CD4-positive, alpha-beta T cell treated with Interleukin-4 for 4 hours (primary cell): ENCODE measurements at regions not wholly inside any gene's neighbourhood (a gene's known extent, or its start where the extent isn't known, plus 50 kb on each side); places are given as distances from the start of the nearest gene placed in this dataset.
"Not testable (repeated sequence)": the region's sequence is repeated elsewhere in the genome, so short reads cannot be mapped to it uniquely, and the experiment has no call there.

Experiments used
- DNase-seq: peaks from one replicate; pipeline ENCODE4 v3.0.0-alpha.2; 2020

DNA sequence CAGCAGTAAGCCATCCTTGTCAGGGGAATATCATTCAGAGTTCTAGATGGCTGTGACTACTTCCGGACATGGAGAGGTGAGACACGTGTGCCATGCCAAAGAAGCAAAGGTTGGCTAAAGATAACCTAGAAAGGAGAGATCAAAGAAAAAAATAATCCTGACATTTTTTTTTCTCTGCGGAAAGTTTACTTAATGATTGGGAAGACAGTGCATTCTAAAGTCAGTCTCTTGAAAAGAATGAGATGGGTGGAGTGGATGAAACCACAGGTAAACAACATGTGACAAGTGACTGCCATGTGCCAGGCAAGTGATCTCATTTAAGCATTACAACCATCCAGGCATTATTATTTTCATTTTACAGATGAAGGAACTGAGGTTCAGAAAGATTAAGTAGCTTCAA is 436.6 kb downstream of the SOX2 start:
- DNase-seq: no peak

DNA sequence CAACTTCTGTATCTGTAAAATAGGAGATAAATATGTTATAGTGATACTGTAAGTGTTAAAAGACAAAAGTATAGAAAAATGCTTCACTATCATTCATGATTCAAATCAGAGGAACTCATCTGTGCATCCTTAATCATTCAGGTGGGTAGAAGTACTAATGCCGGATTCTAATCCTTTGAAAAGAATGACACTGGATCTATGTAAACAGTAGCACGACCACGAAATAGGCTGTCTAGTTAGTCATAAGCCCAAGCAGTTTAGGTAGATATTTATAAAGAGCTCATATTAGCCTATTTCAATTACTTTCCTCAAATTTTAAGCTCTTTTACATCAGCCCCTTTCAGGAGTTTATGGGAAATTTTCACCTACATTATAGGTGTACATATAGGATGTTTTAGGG is 437.9 kb downstream of the SOX2 start:
- no peak for DNase-seq

DNA sequence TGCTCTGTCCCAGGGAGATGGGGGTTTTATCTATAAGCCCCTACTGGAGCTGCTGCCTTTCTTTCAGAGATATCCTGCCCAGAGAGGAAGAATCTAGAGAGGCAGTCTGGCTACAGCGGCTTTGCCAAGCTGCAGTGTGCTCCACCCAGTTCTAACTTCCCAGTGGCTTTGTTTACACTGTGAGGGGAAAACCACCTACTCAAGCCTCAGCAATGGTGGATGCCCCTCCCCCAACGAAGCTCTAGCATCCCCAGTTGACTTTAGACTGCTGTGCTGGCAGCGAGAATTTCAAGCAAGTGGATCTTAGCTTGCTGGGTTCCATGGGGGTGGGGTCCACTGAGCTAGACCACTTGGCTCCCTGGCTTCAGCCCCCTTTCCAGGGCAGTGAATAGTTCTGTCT is 444.6 kb downstream of the SOX2 start:
- not testable (repeated sequence) for DNase-seq

DNA sequence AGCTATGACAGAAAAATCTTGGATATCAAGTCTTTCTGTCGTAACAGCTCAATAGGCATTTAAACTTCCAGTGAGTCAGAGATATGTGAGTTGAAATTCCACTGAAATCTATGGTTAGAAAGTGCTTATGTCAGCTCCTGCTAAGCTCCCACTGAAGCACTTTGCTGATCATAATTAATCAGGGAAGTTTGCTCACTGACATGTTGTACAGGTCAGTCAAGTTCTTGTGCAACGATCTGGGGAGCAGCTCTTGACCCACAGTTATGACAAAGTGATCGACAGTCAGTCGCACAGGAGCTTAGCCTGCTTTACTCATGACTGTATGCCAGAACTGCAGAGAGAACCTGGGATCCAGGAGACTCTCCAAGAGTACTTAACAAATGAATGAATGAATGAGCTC is 453.5 kb downstream of the SOX2 start:
- no peak for DNase-seq

DNA sequence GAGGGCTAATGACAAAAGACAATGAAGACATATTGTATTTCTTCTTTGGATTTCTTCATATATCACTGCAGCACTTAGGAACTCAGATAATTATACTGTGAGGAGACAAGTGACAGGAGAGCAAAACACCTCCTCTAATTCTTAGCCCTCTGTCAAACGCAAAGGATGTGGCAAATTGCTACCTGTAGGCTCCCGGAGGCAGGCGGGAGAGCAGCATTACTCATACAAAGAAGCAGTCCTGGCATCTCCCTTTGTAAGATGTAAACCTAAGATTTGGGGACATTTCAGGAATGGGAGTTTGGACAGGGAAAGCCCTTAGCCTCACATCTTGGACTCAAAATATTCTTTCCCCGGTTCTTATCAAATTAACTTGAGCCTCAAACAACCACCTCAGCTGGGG is 460.8 kb downstream of the SOX2 start:
- no peak for DNase-seq

DNA sequence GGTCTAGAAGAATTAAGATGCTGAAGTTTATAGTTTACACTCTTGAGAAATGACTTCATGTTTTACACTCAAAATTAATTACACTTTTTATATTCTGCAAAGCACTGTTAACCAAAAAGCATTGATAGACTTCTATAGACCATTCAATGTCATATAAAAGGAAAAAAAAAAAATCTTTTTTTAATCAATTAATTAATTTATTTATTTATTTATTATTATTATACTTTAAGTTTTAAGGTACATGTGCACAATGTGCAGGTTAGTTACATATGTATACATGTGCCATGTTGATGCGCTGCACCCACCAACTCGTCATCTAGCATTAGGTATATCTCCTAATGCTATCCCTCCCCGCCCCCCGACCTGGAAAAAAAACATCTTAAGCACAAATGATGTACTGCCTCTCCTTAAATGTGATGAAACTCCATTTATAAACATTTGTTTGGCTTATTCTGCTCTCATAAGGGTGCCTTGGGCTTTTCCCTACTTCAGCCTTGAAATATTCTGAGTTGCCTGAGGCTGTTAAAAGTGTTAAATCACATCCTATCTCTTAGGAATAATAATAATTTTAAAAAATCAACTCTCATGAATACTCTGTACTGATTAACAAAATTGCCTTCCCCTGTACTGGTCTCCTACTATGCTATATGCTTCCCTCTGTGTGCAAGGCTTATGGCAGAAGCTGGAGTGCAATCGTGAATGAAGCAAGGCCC is 466.9 kb downstream of the SOX2 start:
- no peak for DNase-seq

DNA sequence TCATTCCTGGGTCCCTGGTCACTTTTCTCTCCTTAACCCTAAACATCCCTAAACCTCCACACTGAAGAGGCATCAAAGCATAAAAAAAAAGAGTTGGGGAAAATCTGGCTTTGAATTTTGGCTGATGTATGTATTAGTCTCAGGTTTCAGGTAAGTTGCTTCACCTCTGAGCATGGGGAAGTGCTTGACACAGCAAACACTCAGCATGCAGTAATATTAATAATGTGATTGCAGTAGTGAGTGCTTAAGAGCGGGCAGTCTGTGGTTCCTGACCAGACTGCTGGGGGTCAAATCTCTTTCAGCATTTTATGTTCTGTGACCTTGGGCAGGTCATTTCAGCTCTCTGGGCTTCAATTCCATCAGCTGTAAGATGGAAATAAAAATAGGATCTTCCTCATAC is 467.9 kb downstream of the SOX2 start:
- DNase-seq: no peak

DNA sequence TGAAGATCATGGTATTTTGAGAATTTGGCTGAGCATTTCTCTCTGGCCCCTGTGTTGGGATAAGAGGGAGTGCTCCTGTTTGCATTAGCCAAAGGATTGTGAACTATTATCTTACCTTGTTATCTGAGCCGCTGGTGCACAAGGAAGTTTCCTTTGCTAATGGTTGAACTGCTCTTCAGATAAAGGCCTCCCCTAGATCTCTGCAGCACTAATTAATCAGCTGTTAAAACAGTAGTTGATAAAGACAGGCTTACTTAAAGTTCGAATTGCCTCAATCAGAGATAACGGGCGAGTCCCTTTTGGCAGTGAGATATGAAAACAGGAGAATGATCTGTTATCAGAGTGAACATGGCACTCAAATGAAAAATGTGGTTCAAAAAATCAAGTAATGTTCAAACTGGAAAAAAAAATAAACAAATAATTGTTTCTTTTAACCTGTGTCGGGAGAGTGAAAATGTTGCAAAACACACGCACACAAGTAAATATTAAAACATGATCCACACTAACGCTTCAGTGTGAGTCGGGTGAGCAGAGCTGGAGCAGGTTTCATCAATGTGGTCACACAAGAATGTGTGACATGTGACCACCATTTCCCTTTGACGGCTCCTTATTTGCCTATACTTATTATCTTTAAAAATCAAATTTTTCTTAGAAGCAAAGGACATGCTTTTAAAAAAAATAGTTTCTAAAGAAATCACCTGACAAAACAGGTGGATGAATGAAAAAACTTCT is 469.1 kb downstream of the SOX2 start:
- DNase-seq: no peak

DNA sequence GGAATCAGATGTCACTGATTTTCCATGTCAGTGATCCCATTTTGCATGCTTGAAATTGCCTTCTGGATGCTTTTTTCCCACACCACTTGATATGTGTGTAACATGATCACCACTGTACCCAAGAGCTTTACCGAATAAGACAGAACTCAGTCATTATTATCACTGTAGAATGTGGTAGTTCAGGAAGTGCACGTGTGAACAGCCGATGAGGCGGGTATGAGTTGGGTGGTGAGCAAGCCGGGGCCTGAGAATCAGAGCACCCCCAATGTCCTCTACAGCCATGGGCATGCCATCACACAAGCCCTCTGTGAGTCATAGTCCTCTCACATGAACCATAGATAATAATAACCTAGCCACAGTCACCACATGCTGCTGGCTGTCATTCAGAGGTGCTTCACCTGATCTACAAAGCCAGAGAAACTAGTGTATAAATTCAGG is 470.8 kb downstream of the SOX2 start:
- no peak for DNase-seq

DNA sequence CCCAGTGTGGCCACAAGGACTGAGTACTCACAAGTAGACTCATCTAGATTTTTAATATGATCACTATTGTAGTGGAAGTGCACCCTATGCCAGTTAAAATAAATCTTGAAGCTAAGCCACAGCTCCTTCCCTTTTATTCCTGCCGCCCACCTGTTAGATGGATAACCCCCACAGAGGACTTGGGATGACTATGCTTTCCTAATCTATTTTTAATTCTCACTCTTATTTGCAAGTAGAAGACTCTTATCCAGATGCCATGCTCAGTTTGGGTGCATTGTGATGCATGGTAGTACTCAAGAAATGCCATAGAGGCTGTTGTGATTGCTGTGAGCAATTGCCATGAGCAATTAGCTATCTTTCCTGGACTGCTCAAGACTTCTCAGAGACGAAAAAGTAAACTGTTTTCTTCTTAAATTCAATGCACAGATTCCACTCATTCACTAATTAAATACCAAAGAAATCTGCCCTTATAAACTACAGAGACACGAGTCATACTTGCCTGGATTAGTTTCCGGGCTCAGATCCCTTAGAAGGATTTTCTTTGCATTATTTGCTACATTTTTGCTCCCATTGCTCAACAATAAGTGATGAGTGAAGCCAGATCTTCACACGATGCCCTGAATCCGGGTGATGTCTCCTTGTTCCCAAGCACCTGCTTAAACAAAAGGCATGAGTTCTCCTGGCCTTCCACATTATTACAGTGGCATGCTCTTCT is 472.1 kb downstream of the SOX2 start:
- DNase-seq: no peak

DNA sequence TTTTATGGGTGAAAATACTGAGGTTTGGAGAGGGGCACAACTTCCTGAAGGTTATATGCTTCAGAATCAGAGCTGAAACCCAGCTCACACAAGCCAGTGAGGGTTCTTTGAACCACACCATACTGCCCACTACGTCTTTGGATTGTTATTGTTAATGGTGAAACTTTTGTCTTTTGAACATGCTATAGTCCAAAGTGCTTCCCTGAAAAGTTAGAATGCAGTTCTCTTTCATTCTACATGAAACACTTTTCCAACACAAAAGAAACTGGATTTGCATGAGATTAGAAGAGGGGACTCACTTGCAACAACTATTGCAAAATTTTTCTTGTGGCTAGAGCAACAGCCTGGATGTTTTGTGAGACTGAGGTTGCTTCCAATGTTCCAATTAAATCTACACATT is 473.6 kb downstream of the SOX2 start:
- no peak for DNase-seq

DNA sequence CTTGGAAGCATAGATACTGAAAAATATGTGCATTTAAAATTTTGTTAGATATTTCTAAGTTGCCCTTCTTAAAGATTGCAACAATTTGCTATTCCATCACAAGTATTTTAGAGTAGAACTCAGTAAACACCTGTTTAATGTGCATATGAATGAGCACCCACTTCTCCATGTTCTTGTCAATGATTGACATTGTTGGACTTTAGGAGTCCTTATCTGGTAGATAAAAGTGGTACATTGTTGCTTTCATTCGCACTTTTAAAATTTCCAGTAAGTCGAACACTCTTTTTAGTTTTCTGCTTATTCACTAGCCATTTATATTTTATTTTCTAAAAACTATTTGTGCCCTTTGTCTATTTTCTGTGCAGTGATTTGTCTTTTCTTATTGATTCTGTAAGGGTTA is 478.3 kb downstream of the SOX2 start:
- DNase-seq: no peak

DNA sequence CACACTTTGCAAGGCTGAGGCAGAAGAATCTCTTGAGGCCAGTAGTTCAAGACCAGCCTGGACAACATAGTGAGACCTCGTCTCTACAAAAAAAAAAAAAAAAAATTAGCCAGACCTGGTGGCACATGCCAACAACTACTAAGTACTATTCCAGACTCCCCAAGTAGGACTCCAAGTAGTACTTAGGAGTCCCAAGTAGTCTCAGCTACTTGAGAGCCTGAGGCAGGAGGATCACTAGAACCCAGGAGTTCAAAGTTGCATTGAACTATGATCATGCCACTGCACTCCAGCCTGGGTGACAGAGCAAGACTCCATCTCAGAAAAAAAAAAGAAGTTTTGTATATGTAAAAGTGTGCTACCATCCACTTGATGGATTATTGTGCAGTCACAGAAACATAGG is 486.6 kb downstream of the SOX2 start:
- no peak for DNase-seq

DNA sequence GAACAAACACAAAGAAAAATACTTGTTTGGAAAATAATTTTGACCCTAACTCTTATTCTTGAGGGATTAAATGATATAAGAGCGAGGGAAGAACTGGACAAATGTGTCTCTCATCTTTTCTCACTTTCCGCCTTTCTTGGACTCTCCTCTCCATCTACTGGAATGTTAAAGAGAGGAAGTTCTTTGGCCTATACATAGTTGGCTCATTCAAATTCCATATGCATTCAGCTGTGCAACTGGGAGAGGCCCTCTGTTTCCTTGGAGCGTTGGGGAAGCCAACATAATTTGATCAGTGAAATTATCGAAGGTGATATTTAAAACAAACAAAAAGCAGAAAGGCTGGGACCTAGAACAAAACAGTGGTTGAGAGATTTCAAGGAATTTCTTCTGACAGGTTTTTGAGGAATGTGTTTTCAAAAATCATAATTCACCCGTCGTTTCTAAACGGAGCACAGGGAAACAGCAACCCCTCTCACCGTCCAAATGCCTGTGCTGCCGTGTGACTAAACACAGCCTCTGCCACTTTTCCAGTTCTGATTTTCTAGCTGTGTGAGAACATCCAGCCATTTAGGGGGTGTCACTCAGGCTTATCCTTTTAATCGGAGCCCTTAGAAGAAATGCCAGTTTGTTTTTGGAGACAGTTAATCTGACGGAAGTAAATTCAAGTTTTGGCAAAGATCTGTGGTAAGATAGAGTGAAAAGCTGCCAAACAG is 489.9 kb downstream of the SOX2 start:
- DNase-seq: no peak

DNA sequence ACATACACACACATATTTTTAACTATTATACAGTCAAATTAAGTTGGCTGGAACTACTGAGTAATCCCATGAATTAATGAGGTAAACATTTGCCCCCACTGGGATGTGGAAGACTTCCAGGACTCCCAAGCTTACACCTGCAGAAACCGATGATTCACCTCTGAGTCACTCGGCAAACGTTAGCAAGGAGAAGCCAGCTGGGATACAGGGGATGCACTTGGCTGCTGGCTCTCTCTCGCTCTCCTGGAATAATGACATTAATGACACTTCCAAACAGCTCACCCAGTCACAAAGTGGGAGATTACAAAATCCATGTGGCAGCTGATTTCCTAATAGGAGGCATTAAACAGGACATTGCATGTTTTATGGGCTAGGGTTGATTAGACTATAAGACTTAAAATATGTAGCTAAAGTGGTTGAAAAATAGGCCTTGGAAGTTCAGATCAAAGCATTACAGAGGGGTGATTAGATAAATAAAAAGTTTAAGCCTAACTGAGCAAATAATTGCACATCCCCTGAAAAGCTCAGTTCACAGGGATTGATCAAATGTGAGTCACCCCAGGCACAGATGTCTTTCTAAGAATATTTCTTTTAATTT is 500.9 kb downstream of the SOX2 start:
- no peak for DNase-seq

DNA sequence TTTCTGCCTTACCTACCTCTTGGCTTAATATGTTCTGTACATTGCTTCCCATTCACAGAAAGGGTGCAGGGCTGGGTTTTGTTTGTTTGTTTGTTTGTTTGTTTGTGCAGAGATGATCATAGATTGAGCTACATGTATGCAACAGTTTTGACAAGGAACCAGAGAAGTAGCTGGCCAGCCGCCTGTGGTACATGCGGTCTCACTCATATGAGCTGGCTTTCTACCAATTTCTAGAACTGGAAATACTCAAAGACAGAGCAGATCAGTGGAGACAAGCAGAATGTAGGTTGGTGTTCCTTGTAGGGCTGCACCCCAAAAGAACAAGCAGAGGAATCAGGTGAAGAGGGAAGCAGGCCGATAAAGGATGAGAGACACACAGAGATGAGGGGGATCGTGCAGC is 502.7 kb downstream of the SOX2 start:
- DNase-seq: no peak

DNA sequence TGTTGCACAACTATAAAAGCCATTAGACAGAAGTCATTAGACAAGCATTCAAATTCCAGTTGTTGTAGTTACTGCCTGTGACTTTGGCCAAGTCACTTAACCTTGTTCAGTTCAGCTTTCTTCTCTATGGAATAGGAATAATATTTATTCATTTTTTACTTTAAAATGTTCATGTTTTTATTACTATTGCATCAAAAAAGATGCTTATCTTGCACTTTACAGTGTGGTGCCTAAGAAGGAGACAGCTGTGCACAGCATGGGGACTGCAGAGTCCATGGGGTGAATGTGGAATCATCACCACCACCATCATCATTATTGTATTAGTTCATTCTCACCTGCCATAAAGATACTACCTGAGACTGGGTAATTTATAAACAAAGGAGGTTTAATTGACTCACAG is 504.2 kb downstream of the SOX2 start:
- DNase-seq: no peak

DNA sequence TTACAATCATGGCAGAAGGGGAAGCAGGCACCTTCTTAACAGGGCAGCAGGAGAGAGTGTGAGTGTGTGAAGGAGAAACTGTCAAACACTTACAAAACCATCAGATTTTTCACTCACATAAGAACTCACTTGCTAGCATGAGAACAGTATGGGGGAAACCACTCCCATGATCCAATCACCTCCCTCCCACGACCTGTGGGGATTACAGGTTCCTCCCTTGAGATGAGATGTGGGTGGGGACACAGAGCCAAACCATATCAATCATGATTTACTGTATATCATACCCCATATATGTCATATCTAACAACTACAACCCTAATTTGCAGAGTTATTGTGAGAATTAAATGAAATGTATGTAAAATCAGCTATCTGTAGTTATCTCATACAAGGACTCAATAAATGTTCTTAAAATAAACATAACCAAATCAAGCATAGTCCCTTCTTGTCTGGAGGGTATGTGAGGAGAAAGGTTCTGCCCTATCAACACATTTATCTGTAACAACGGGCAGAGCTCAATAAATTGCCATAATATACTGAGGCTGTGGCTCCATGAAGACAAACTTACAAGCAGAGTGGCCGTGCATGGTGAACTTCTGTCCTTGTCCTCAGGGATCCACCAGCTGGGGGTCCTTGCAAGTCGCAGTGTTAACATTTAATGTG is 504.7 kb downstream of the SOX2 start:
- DNase-seq: no peak

DNA sequence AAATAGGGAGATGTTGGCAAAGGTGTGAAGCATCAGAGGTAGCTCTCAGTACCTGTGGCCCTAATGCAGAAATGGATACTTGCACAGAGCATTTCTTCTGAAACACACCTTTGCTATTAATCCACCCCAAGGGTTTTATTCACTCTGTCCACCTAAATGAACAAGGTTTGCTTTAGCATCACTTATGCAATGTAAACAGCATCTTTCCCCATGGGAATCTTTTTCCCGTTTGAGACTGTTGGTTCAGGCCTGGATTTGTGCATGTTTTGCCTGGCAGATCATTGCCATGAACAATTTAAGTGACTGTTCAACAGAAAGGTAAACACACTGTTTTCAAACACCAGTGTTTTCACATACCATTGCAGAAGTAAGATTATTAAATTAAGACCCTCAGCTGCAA is 508.3 kb downstream of the SOX2 start:
- DNase-seq: no peak

DNA sequence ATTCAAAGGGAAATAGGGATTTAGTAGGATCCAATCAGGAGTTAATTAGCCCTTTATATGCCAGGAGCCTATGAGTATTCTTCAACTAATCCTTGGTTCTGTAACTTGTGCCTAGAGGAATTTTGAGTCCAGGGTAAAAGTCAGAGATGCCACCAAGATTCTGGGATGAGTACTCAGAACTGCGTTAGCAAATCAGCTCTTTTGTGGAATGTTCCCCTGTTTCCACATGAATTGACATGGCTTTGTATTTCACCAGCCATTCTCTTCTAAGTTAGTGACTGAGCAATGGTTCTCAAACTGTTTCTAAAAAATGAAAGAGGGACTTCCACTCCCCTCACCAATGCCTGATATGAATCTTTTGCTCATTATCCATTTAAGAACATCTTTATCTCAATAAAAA is 508.7 kb downstream of the SOX2 start:
- DNase-seq: no peak

DNA sequence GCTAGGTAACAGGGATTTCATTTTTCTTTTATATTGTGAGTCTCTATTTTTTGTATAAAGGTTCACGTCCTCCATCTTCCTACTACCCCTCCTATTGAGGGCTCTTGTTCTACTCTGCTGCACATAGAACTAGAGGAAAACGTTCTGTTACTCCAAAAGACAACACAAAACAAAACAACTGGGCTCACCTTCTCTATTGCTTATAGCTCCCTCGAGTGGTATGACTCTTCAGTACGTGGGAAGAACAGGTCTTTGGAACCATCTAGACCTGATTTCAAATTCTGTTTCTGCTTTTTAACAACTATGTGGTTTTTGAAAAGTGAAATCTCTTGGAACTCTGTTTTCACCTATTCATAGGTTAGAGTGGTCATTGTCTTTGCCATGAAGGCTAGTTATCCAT is 515.3 kb downstream of the SOX2 start:
- DNase-seq: no peak

DNA sequence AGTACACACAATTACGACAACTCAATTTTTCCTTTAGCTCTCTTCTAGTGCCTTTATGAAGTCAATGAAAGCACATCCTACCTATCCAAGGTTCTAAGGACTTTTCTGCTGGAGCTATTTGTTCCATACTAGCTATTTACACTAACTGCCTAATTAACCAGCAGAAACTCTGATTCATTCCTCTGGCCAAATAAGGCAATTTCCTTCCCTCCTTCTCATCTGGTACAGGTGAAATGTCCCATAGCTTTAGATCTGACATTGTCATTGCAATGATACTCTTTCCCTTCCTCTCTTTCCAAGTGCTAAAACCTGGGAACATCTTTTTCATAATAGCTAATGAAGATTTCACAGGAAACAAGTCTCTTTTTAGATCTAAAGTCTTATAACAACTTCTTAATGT is 521.7 kb downstream of the SOX2 start:
- no peak for DNase-seq

DNA sequence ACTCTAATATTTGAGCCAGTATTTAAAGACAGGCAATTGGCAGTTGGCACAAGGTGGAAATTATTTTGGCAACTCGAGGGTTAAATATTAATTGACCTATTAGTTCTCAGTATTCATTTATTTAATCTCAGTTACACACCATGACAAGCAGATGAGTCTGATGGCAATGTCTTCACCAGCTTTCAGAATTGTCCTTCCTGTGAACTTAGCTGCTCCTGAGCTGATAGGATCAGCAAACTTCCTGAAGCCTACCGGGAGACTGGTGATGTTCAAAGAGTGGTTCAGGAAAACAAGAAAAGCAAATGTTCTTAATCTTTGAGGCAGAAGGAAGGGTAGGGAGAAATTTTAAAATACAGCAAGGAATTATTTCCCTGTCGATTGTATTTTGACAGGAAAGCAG is 522.2 kb downstream of the SOX2 start:
- DNase-seq: no peak
